Stimulated activated effector memory CD8-positive, alpha-beta T cell treated with anti-CD3 and anti-CD28 coated beads, Interleukin-12 subunit alpha, Interleukin-12 subunit beta, amount 100 ng/mL, for 72 hours (primary cell): ENCODE measurements at regions not wholly inside any gene's neighbourhood (a gene's known extent, or its start where the extent isn't known, plus 50 kb on each side); places are given as distances from the start of the nearest gene placed in this dataset.
"Not testable (repeated sequence)": the region's sequence is repeated elsewhere in the genome, so short reads cannot be mapped to it uniquely, and the experiment has no call there.

ENCODE experiments used
- ATAC-seq: fragments of 150-1000 bp; cut with Tn5 transposase; 2 replicates; pipeline ENCODE4 v1.10.0; 2021
- DNase-seq, 2 donors: peaks; one replicate each; pipeline ENCODE4 v3.0.0; 2021 to 2022; ENCODE audit warnings: low spot score in 2 of 2
- H3K27ac Mint-ChIP-seq: one replicate; pipeline ENCODE4 v1.8.0; 2022; ENCODE audit warnings: mild to moderate bottlenecking, mixed read lengths
- H3K36me3 Mint-ChIP-seq: one replicate; pipeline ENCODE4 v1.8.0; 2022; ENCODE audit warnings: mild to moderate bottlenecking, mixed read lengths
- H3K4me1 Mint-ChIP-seq: one replicate; pipeline ENCODE4 v1.8.0; 2022; ENCODE audit warnings: mixed read lengths
- H3K4me3 Mint-ChIP-seq: one replicate; pipeline ENCODE4 v1.8.0; 2022; ENCODE audit warnings: mild to moderate bottlenecking, mixed read lengths
- H3K9me3 Mint-ChIP-seq: one replicate; pipeline ENCODE4 v1.8.0; 2022; ENCODE audit warnings: mixed read lengths

- Mint-ChIP-seq H3K36me3 (no peaks in the 10 kb centered on the region), H3K4me1 (peaks cover 27% of the 10 kb centered on the region), H3K9me3 (peaks cover 10% of the 10 kb centered on the region), H3K4me3 (no peak overlapping the region), H3K27ac (no peak overlapping the region)
- no peak for DNase-seq
- no peak for ATAC-seq
Observed at GRCh38 chr6:137933696-137934095, 66.6 kb downstream of the TNFAIP3 start.

GRCh38 chr6:137936798-137937197 is 69.7 kb downstream of the TNFAIP3 start:
- Mint-ChIP-seq H3K27ac (no peak overlapping the region), H3K9me3 (peaks cover 14% of the 10 kb centered on the region), H3K4me1 (peaks cover 42% of the 10 kb centered on the region), H3K36me3 (peaks cover 8% of the 10 kb centered on the region), H3K4me3 (no peak overlapping the region)
- ATAC-seq = no peak
- no peak for DNase-seq

DNA sequence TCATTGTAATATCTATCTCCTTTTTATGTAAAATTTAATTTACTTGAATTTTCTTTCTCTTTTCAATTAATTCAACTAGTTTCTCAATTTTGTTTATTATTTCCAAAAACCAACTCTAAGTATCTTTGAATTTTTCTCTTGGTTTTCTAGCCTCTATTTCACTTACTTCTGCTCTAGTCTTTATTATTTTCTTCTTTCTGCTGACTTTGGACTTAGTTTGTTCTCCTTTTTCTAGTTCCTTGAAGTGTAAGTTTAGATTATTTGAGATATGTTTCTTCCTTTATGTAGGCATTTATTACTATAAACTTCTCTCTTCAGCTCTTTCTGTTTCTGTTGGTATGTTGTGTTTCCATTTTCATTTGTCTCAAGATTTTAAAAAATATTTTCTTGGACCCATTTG is 70.8 kb downstream of the TNFAIP3 start:
- DNase-seq = no peak
- Mint-ChIP-seq H3K9me3 (peaks cover 14% of the 10 kb centered on the region), H3K27ac (no peak overlapping the region), H3K4me3 (no peak overlapping the region), H3K36me3 (peaks cover 8% of the 10 kb centered on the region), H3K4me1 (peaks cover 42% of the 10 kb centered on the region)
- no peak for ATAC-seq

DNA sequence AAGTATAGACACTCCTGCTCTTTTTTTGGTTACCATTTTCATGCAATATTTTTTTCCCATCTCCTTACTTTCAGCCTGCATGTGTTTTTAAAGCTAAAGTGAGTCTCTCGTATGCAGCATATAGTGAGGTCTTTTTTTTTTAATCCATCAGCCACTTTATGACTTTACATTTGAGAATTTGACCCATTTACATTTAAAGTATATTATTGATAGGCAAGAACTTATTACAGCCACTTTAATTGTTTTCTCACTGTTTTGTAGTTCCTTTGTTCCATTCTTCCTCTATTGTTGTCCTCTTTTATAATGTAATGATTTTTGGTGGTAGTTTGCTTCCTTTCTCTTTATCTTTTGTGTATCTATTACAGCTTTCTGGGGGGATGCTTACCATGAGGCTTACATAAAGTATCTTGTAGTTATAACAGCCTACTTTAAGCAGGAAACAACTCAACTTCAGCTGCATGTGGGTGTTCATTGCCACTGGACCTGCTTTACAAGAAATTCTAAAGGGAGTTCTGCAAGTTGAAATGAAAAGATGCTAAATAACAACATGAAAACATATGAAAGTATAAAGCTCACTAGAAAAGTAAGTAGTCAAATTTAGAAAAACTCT is 71.8 kb downstream of the TNFAIP3 start:
- Mint-ChIP-seq H3K4me3 (peak overlapping the region; percentile 68), H3K4me1 (peaks cover 35% of the 10 kb centered on the region), H3K36me3 (peaks cover 8% of the 10 kb centered on the region), H3K27ac (peak overlapping the region; percentile 92), H3K9me3 (peaks cover 14% of the 10 kb centered on the region)
- DNase-seq (no peak), ATAC-seq (no peak)

DNA sequence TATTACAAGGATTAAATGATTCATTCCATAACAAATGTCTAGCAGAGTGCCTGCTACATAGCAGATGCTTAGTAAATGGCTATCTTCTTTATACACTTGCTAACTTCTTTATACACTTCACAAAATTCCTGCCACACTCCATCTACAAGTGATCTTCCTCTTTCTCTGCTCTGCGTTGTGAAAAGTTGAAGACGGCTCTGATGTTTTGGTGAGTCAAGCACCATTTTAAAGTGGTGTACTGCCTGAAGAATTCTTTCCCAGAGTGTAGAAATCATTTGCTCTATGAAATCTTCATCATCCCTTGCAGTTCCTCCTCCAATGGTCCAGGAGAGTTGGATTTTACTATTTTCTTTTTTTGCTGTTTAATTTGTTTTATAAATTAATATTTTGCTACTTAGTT is 74.9 kb downstream of the TNFAIP3 start:
- no peak overlapping the region for H3K4me3 Mint-ChIP-seq
- DNase-seq = no peak
- peaks cover 59% of the 10 kb centered on the region for H3K4me1 Mint-ChIP-seq
- H3K9me3 Mint-ChIP-seq = peaks cover 14% of the 10 kb centered on the region
- peak overlapping the region; percentile 8 for H3K27ac Mint-ChIP-seq
- no peak for ATAC-seq
- H3K36me3 Mint-ChIP-seq = peaks cover 8% of the 10 kb centered on the region

- ATAC-seq (no peak), DNase-seq (no peak)
- H3K9me3 Mint-ChIP-seq = peaks cover 13% of the 10 kb centered on the region
- peak overlapping the region; percentile 8 for H3K27ac Mint-ChIP-seq
- no peak overlapping the region for H3K4me3 Mint-ChIP-seq
- H3K36me3 Mint-ChIP-seq = peaks cover 8% of the 10 kb centered on the region
- H3K4me1 Mint-ChIP-seq = peaks cover 61% of the 10 kb centered on the region
Observed at GRCh38 chr6:137942736-137943135, 75.7 kb downstream of the TNFAIP3 start.

DNA sequence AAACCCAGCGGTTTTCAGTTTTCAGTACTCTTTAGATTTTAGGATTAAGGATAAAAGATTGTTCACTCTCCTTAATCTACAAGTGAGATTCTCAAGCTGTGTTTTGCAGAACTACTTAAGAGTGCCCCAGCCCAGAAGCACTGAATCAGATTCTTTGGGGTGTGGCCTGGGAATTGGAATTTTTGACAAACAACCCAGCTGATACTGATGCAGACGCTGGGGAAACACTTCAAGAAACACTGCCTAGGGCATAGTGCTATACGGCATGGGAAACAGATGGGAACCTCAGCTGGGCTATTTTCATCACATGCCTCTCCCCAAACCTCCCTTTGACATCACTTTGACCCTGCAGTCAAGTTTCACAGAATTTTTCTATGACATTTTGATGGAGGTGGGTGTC is 77.3 kb downstream of the TNFAIP3 start:
- not testable (repeated sequence) for DNase-seq, H3K9me3 Mint-ChIP-seq, H3K36me3 Mint-ChIP-seq
- Mint-ChIP-seq H3K4me3 (peak overlapping the region; percentile 30), H3K27ac (peak overlapping the region; percentile 10), H3K4me1 (peaks cover 59% of the 10 kb centered on the region)
- peak; percentile 20 for ATAC-seq

GRCh38 chr6:137944793-137945498 is 77.9 kb downstream of the TNFAIP3 start:
- ATAC-seq = peak; percentile 61
- H3K4me3 Mint-ChIP-seq = peak overlapping the region; percentile 30
- no peak for DNase-seq
- no peaks in the 10 kb centered on the region for H3K9me3 Mint-ChIP-seq
- peaks cover 4% of the 10 kb centered on the region for H3K36me3 Mint-ChIP-seq
- H3K27ac Mint-ChIP-seq = peak overlapping the region; percentile 10
- H3K4me1 Mint-ChIP-seq = peaks cover 60% of the 10 kb centered on the region

- ATAC-seq = peak; percentile 64
- H3K4me3 Mint-ChIP-seq = peak overlapping the region; percentile 20
- H3K9me3 Mint-ChIP-seq = no peaks in the 10 kb centered on the region
- peak overlapping the region; percentile 49 for H3K27ac Mint-ChIP-seq
- peaks cover 54% of the 10 kb centered on the region for H3K4me1 Mint-ChIP-seq
- H3K36me3 Mint-ChIP-seq = no peaks in the 10 kb centered on the region
- no peak for DNase-seq
Observed at GRCh38 chr6:137949686-137950390, 82.8 kb downstream of the TNFAIP3 start.

DNA sequence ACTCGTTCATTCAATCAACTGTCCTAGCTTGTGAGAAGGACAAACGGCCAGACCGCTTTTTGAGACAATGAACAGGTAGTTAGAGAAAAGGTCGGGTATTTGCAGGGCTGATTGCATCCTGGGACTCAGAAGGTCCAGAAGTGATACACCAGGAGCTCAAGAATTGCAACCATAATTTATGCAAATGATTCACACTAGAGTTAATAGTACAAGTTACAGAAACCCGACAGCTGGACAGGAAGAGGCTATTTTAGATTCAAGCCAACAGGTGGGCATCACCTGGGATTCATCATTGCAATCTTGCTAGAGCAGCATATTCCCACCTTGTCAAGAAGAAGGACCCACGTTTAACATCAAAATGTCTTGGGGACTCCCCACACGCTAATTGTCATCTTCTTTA is 83.5 kb downstream of the TNFAIP3 start:
- no peak for DNase-seq
- Mint-ChIP-seq H3K4me1 (peaks cover 47% of the 10 kb centered on the region), H3K36me3 (no peaks in the 10 kb centered on the region), H3K27ac (no peak overlapping the region), H3K9me3 (no peaks in the 10 kb centered on the region), H3K4me3 (no peak overlapping the region)
- no peak for ATAC-seq

DNA sequence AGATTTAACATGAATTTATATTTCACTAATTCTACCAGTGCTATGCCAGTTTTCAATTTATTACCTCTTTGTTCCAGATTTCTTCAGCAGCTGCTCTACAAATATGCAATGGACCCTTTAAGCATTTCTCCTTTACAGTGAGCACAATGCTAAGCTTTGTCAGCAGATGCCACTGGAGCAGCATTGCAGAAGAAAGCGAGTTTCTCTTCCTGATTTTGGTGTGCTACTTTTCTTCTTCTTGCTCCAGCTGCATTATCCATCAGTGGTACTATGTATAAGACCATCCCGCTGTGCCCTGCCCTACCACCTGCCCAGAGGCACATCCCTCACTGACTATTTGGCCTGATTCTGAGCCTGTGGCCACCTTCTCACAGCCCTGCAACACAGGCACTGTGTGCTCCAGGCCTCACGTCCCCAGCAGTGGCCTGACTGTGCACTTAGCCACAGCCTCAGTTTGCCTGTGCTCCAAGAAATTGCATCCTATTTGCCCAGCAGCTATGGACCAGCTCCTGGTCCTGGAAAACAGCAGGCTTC is 84.1 kb downstream of the TNFAIP3 start:
- ATAC-seq (no peak), DNase-seq (no peak)
- peaks cover 43% of the 10 kb centered on the region for H3K4me1 Mint-ChIP-seq
- no peaks in the 10 kb centered on the region for H3K36me3 Mint-ChIP-seq
- no peaks in the 10 kb centered on the region for H3K9me3 Mint-ChIP-seq
- no peak overlapping the region for H3K4me3 Mint-ChIP-seq
- no peak overlapping the region for H3K27ac Mint-ChIP-seq

DNA sequence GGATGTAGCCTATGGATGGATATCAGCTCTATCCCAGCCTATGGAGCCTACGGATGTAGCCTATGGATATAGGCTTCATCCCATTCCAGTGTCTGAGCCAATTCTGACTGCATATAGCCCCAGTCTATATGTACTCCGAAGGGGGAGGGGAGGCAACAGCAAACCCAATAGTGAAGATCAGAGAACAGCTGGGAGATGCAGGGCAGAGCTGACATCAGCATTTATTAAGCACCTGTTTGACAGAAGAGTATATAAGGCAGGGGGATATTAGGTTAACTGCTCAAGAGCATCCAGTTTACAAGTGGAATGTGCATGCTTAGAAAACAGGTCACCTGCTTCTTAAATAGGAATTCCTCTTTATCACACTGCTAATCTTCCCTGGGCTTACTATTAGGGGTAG is 85.2 kb downstream of the TNFAIP3 start:
- H3K4me1 Mint-ChIP-seq = peaks cover 37% of the 10 kb centered on the region

DNA sequence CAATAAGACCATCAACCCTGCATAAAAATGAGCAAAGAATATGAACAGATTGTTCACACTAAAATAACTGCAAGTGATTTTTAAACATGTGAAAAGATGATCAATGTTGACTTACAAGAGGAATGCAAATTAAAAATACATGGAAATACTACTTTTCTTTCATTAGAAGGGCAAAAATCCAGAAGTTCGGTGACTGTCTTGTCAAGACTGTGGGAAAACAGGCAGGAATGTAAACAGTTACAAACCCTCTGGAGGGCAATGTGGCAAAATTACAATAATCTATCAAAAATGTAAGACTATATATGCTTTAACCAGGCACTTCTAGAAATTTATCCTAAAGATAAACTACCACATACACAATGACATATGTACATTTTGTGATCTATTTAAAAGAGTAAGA is 86.7 kb downstream of the TNFAIP3 start:
- H3K9me3 Mint-ChIP-seq = no peaks in the 10 kb centered on the region
- no peak overlapping the region for H3K27ac Mint-ChIP-seq
- ATAC-seq (no peak), DNase-seq (no peak)
- H3K36me3 Mint-ChIP-seq = no peaks in the 10 kb centered on the region
- no peak overlapping the region for H3K4me3 Mint-ChIP-seq
- peaks cover 29% of the 10 kb centered on the region for H3K4me1 Mint-ChIP-seq

More for the DNA sequence above, 85.2 kb downstream of the TNFAIP3 start:
- Mint-ChIP-seq H3K36me3 (no peaks in the 10 kb centered on the region), H3K9me3 (no peaks in the 10 kb centered on the region), H3K4me3 (no peak overlapping the region), H3K27ac (no peak overlapping the region)
- DNase-seq = no peak
- ATAC-seq = no peak

DNA sequence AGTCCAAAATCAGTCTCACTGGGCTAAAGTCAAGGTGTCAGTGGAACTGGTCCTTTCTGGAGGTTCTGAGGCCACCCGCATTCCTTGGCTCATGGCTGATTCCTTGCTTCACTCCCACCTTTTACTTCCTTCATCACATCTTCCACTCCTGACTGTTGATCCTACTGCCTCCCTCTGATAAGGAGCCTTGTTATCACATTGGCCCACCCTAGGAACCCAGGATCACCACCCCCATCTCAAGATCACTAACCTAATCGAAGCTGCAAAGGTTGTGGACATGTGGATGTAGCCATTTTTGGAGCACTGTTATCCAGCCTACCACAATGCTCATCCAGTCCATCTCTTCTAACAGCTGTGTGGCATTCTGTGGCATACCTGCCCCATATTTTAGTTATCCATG is 87.2 kb downstream of the TNFAIP3 start:
- no peak overlapping the region for H3K27ac Mint-ChIP-seq
- H3K9me3 Mint-ChIP-seq = no peaks in the 10 kb centered on the region
- ATAC-seq (no peak), DNase-seq (no peak)
- H3K4me3 Mint-ChIP-seq = no peak overlapping the region
- H3K4me1 Mint-ChIP-seq = peaks cover 29% of the 10 kb centered on the region
- H3K36me3 Mint-ChIP-seq = no peaks in the 10 kb centered on the region

DNA sequence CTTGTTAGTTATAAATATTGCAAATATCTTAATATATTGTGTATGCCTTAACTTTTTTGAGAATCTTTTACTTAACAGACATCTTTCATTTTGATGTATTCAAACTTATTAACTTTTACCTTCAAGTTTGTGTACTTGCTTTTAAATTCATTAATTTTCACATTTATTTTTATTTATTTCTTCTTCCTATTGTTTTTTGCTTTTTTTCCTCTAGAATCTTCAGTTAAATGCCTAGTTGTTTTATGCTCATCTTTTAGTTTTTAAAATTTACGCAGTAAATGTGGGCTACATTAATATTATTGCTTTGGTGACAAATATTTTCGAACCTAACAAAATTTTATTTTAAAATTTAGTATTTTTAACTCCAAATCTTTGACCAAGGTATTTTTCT is 89.0 kb downstream of the TNFAIP3 start:
- DNase-seq (no peak), ATAC-seq (no peak)
- Mint-ChIP-seq H3K4me1 (peaks cover 16% of the 10 kb centered on the region), H3K4me3 (no peak overlapping the region), H3K9me3 (no peaks in the 10 kb centered on the region), H3K36me3 (no peaks in the 10 kb centered on the region), H3K27ac (no peak overlapping the region)

DNA sequence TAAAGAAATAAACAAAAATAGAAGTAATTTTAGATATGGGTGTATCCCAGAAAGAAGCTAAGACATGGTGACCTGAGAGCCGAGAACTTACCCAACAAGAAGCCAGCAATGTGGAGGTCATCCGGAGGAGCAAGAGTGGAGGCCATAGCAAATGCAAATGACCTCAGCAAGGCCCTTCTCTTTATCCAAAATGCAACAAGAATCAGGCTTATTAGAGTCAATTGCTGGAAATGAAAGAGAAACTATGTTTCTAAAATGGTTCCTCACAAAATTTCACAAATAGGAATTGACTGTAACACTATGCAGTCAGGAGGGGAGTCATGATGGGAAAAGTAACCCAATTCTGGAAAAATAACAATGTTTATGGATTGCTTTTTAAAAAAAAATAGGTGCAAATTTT is 90.4 kb downstream of the TNFAIP3 start:
- no peak overlapping the region for H3K4me3 Mint-ChIP-seq
- H3K4me1 Mint-ChIP-seq = peaks cover 5% of the 10 kb centered on the region
- H3K36me3 Mint-ChIP-seq = no peaks in the 10 kb centered on the region
- H3K9me3 Mint-ChIP-seq = no peaks in the 10 kb centered on the region
- DNase-seq = no peak
- no peak for ATAC-seq
- H3K27ac Mint-ChIP-seq = no peak overlapping the region
